Midbrain (tissue), 1 donor: ENCODE measurements at regions not wholly inside any gene's neighbourhood (a gene's known extent, or its start where the extent isn't known, plus 50 kb on each side); places are given as distances from the start of the nearest gene placed in this dataset.

Experiments used
- DNase-seq: peaks from one replicate; lab custom pipeline; 2025; lab: John Stamatoyannopoulos, UW

DNA sequence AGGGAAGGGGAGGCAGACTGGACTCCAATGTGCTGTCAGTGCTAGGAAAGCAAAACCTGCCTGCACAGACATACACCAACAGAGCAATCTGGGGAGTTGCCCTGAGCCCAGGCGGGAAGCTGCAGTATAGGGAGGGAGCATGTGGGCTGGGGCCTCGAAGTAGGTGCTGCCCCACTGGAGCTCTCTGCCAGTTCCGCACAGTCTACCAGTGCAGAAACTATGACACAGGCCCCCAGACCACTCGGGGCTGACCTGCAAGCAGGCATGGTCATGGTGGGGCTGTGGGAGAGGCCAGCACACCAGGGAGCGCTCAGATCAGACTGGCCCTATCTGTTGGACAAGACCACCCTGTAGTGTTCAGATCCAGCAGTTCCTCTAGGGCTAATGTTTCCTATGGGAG, 344.1 kb upstream of the TRAM1L1 start:
- no peak for DNase-seq

- DNase-seq: no peak
These were observed 349.0 kb upstream of the TRAM1L1 start for GRCh38 chr4:117434424-117434823.

DNA sequence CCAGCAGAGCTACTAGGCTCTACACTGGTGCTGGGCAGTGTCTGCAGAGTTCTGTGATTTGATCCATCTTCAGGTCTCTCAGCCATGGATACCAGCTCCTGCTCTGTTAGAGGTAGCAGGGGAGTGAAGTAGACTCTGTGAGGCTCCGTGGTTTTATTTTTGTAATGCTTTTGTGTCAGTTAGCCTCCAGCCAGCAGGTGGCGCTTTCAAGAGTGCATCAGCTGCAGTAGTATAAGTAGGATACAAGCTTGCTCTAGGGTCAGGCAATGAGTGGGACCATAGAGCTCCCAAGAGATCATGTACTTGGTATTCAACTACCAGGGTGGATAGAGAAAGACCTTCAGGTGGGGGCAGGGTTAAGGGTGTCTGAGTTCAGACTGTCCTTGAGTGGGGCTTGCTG, 362.5 kb upstream of the TRAM1L1 start:
- DNase-seq: no peak

DNA sequence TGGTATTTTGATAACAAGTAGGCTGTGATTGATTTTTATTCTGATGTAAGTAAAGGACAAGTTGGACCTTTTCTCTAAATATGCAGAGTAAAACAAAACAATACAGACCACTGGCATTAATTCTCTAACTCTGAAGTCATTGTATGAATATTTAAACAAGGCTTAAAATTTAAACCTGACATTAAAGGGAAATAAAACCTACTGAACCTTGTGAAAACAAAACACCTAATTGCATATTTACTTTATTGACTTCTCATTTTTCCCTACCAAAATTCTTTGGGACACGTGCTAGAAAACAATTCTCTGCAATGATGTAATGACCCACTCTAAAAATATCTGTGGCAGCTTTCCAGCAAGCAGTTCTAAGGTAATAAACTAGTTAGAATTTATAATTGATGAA, 369.7 kb upstream of the TRAM1L1 start:
- DNase-seq: no peak

DNA sequence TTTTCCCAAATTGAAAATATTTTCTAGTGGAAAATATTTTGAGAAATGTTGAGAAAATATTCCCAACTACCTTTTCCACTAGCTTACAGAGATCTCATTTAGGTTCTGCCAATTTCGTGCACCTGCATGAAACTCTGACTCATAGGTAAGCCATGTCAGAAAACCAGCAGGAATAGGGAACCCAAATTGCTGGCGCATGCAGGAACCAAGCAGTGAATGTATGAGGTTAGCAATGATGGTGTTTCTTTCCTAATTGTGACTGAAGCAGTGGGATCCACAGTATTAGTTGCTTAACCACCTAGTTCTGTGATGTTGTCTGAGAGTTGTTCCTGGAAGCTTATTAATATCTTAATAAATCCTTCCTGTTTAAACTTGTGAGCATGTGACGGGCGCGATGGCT, 381.0 kb upstream of the TRAM1L1 start:
- no peak for DNase-seq

DNA sequence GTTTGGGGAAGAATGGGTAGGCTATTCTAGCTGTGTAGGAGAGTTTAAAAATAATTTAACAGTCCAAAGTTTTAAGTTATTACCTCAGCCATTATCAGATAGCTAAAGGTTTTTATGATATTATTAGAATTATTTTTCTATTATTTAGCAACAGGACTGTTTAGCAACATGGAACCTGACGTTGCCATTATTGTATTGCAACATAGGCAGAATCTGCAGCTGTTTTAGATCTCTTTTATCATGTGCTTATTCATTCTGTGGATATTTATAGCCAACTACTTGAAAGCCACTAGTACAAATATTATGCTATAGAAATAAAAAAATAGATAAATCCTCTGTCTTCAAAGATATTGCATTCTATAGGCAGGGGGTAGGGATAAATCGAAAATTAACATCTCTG, 382.0 kb upstream of the TRAM1L1 start:
- DNase-seq: no peak

- no peak for DNase-seq
These were observed 389.6 kb upstream of the TRAM1L1 start for GRCh38 chr4:117474987-117475386.

DNA sequence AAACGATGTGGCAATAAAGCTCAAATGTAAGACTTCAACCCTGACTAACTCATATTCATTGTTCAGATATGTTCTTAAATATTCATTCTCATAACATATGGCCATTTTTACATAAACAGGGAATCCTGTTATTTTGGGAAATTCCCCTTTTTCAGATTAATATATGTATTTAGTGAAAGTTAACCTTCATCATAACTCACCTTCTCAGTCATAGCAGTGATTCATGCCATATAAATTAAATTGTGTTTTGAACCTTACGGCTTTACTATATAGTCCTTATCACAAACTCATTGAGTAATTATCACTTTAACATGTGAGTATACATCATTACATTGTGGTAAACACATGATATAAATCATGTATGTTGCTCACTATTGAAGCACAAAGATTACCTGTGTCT, 392.5 kb upstream of the TRAM1L1 start:
- DNase-seq: no peak

DNA sequence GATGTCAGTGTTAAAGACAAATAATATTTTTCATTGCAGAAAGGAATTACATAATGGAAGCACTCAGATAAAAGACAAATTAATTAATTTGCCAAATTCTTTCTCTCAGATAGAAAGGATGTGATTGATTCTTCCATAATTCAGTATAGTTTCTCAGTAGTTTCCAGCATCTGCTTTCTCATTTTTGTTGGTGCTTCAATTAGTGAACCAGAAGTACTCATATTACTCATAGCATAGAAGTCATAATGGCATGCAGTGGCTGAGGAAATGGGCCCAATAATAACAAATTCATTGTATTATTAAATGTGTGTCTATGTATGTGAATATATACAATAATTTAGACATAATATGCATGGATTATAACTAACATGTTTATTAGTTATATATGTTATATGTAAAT, 393.3 kb upstream of the TRAM1L1 start:
- no peak for DNase-seq

GRCh38 chr4:117479673-117480072, 394.3 kb upstream of the TRAM1L1 start:
- no peak for DNase-seq

DNA sequence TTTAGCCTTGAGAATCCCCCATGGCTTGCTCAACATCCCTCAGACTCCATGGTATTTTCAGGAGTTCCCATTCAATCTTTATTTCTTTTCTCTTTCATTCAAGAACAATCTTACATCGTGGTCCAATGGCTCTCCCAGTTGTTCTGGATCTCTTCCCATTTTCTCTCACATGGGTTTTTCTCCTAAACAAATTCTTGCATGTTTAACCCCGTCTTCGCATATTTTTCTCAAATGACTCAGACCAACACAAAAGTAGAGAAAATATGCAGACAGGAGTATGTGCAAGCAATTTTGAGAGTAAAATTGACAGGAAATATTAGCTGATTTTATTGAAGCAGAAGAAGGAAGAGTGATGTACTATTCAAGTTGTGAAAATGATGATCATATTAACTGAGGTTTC, 396.4 kb upstream of the TRAM1L1 start:
- no peak for DNase-seq

DNA sequence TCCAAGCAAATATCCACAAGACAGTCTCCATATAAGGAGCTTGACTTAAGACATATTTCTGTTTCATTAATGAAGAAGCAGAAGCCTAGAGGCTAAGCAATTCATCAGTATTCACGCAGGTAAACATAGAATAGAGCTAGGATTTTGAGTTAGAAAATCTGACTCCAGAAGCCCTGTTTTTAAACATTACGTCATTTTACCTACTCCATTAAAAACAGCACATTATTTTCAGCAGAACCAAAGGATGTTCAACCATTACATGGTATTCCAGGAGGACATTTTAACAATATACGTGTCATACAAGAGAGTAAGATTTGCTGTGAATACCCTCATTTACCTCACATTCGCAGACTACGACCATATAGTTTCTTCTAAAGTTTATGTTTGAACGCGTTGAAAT, 403.3 kb upstream of the TRAM1L1 start:
- DNase-seq: no peak

GRCh38 chr4:117489107-117489506, 403.7 kb upstream of the TRAM1L1 start:
- DNase-seq: no peak

- DNase-seq: no peak
These were observed 406.1 kb upstream of the TRAM1L1 start for GRCh38 chr4:117491516-117491915.

GRCh38 chr4:117495802-117496201, 410.4 kb upstream of the TRAM1L1 start:
- no peak for DNase-seq

DNA sequence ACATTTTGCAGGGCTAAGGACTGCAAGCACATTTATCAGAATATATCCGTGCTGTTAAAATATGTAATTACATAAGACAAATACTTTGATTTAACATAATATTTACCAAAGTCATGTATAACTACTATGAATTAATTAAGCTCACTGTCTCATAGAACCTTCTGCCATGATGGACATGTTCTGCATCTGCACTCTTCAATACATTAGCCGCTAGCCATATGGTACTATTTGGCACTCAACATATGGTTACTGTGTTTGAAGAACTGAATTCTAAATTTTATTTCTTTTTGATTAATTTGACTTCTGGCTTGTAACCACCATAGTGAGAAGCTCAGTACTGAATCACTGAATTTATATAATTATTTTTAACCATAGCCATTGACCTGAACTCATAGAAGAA, 427.0 kb upstream of the TRAM1L1 start:
- DNase-seq: no peak

DNA sequence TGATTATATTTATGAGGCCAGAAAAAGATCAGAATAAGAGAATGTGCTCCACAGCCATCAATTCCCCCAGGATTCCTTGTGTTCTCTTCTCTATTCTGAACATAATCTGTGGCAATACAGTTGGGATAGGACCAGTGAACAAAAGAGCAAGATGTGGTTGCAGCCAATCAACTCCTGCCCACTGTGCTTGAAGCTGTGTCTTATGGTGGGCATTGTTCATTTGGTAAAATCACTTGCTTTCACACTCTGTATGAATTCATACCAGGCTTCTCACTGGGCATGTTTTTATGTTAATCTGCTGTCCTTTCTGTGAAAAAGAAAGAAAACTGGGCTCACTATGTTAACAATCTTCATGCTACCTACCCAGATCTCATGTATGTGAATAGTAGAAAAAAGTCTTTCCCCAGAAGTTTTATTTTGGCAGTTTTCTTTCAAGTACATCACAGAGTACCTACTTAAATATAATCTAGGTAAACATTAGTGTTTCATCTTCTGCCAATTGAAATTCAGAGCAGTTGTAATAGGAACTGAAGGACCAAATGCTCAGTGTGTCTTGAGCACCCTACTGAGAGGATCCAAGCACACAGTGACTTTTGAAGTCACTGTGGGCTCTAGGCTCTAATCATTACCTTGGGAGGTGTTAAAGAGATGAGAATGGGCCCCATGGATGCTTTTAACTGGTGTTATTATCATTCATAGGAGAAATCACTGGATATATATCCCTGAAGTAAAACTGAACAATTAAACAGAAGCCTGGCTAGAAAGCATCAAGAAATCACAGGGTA, 429.2 kb upstream of the TRAM1L1 start:
- DNase-seq: no peak

- DNase-seq: no peak
These were observed 430.5 kb upstream of the TRAM1L1 start for GRCh38 chr4:117515921-117516320.

- no peak for DNase-seq
These were observed 442.2 kb upstream of the TRAM1L1 start for GRCh38 chr4:117527601-117528000.

DNA sequence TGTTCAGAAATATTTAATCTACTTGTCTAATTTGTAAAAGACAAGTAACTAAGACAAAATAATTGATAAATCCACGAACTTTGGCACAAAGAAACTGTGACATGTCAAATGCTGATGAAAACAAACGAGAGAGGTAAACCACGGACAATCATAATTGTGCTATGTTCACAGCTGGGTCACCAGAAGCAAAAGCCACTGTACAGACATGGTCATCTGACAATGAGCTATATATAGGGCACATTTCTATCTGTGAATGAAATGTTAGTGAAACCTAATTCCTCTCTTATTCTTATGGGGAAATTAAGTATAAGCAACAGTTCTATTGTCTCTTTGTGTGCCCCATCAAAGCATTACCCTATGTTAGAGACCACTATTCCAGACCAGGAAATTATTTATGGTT, 444.0 kb upstream of the TRAM1L1 start:
- DNase-seq: no peak

DNA sequence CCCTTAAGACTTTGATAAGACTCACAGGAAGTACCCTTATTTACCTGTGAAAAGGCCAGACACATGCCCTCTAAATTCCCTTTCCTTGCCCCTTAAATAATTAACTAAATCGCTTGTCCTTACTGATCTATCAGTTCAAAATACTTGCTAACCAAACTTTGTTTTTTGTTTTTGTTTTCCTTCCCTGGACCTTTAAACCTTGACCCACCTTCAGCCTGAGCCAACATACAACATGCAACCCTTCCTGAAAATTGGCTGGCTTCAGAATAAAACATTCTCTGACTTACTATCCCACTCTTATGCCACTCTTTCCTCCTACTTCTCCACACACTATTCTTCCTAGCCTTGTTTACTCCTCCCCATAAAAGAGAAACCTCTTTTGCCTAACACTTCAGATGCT, 448.1 kb upstream of the TRAM1L1 start:
- no peak for DNase-seq

DNA sequence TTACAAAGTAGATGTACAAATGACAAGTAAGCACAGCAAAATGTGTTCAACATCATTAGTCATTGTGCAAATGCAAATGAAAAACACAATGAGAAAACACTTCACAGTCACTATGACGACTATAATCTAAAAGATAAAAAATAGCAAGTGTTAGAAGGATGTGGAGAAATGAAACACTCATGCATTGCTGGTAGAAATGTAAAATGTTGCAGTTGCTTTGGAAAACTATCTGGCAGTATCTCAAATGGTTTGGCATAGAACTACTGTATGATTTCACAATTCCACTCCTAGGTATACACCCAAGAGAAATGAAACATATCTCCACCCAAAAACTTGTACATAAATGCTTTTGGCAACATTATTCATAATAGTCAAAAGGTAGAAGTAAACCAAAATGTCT, 459.7 kb upstream of the TRAM1L1 start:
- DNase-seq: no peak

DNA sequence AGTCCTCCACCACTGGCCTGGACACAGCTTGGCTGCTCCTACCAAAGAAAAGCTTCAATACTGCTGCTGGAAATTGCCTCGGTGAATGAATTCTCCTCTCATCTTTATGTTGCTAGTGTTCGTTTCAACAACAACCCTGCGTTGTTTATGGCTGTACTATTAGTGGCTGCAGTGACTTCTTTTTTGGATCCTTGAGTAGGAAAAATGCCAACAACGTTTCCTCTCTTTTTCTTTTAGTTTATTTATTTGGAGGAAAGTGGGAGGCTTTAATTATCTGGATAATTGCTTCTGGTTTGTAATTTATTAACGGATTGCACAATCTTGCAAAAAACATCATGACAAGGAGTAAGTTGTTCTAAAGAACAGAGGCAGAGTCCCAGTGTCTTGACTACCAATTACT, 464.1 kb upstream of the TRAM1L1 start:
- no peak for DNase-seq

GRCh38 chr4:117550085-117550484, 464.7 kb upstream of the TRAM1L1 start:
- no peak for DNase-seq
